ENCODE measurements at regions not wholly inside any gene's neighbourhood (a gene's known extent, or its start where the extent isn't known, plus 50 kb on each side); places are given as distances from the start of the nearest gene placed in this dataset.

DNA sequence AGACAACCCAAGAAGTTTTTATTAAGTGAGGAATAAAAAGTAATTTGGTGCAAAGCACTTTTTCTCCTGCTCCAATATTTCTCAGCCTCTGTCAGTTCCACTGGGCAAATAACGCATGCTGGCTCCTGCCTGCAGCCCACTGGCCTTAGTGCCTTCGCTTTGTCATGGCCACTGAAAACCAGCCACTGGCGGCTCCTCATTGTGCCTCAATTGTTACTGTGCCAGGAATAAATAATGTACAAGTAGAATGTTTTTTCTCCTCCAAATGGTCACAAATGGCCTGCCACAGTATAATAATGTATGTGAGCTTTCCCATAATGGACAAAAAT, 267.1 kb downstream of the ACTR3 start:
- no peaks in the 10 kb centered on the region for H3K9me3 ChIP-seq
- H3K27ac ChIP-seq: no peak overlapping the region
- 40% methylated on average over 3 of the region's 3 CpGs for WGBS (ENCODE audit: missing lambda C conversion rate)
- no peak for ATAC-seq
- ChIA-PET CTCF (no interaction called here), POLR2A (no interaction called here)
- no peak overlapping the region for H3K4me2 ChIP-seq
- H3K4me1 ChIP-seq: no peaks in the 10 kb centered on the region
- TF ChIP-seq, protein P1, sequence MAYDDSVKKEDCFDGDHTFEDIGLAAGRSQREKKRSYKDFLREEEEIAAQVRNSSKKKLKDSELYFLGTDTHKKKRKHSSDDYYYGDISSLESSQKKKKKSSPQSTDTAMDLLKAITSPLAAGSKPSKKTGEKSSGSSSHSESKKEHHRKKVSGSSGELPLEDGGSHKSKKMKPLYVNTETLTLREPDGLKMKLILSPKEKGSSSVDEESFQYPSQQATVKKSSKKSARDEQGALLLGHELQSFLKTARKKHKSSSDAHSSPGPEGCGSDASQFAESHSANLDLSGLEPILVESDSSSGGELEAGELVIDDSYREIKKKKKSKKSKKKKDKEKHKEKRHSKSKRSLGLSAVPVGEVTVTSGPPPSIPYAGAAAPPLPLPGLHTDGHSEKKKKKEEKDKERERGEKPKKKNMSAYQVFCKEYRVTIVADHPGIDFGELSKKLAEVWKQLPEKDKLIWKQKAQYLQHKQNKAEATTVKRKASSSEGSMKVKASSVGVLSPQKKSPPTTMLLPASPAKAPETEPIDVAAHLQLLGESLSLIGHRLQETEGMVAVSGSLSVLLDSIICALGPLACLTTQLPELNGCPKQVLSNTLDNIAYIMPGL (CRISPR knock-in tag; IDR thresholded peaks at IDR 0.05; ENCODE audit: borderline replicate concordance): no peak
- TF ChIP-seq MAFK (IDR thresholded peaks at IDR 0.05; ENCODE audit: partially characterized antibody) (no peak), NPAS2 (CRISPR knock-in tag; IDR thresholded peaks at IDR 0.05; ENCODE audit: borderline replicate concordance) (no peak)
- TF ChIP-seq, protein P2, sequence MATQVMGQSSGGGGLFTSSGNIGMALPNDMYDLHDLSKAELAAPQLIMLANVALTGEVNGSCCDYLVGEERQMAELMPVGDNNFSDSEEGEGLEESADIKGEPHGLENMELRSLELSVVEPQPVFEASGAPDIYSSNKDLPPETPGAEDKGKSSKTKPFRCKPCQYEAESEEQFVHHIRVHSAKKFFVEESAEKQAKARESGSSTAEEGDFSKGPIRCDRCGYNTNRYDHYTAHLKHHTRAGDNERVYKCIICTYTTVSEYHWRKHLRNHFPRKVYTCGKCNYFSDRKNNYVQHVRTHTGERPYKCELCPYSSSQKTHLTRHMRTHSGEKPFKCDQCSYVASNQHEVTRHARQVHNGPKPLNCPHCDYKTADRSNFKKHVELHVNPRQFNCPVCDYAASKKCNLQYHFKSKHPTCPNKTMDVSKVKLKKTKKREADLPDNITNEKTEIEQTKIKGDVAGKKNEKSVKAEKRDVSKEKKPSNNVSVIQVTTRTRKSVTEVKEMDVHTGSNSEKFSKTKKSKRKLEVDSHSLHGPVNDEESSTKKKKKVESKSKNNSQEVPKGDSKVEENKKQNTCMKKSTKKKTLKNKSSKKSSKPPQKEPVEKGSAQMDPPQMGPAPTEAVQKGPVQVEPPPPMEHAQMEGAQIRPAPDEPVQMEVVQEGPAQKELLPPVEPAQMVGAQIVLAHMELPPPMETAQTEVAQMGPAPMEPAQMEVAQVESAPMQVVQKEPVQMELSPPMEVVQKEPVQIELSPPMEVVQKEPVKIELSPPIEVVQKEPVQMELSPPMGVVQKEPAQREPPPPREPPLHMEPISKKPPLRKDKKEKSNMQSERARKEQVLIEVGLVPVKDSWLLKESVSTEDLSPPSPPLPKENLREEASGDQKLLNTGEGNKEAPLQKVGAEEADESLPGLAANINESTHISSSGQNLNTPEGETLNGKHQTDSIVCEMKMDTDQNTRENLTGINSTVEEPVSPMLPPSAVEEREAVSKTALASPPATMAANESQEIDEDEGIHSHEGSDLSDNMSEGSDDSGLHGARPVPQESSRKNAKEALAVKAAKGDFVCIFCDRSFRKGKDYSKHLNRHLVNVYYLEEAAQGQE (IDR thresholded peaks at IDR 0.05): no peak
- FAIRE-seq: no peak
- DNase-seq (ENCODE audit: low read depth in 1 of 2, low spot score in 1 of 2): no peak
- H3K4me3 ChIP-seq: no peak overlapping the region

DNA sequence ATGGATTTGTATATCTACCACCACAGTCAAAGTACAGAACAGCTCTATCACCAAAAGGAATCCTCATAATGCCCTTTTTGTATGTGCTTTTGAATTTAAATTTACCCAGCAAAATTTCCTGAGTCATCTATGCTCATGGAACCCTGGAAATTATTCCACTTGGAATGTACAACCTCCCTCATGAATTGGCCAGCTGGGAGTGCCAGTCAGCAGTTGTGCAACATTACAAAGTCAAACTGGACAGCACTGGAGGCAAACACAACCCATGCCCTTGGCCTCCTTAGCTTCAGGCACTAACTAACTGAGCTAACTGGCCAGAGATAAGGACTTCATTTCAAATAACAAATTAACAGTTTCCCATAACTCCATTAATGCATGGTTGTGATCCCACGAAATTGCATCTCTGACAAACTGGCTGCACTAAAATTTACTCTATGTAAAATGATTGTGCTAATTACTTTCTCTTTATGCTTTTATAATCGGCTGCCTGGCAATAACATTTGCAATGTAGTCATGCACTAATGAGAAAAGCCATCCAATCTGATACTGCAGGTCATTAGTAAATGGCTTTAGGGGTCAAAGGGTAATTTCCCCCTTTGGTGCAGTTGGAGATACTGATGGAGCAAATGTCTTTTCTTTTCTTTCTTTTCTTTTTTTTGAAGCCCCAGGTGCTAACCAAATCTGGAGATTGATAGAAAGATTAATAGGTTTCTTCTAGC, 270.5 kb downstream of the ACTR3 start:
- peak in 1 of 2 experiments; percentile 7 for DNase-seq (ENCODE audit: low read depth in 1 of 2, low spot score in 1 of 2)
- no peaks in the 10 kb centered on the region for H3K4me1 ChIP-seq
- H3K4me3 ChIP-seq: no peak overlapping the region
- ATAC-seq: no peak
- TF ChIP-seq FOXS1 (CRISPR knock-in tag; IDR thresholded peaks at IDR 0.05) (no peak), CEBPB (IDR thresholded peaks at IDR 0.05) (0 out of 4 replicates have a peak, but pooled peaks of 1 of the 2 experiments have one; percentile 16), ZC3H11A (IDR thresholded peaks at IDR 0.05) (no peak)
- TF ChIP-seq, protein P3, sequence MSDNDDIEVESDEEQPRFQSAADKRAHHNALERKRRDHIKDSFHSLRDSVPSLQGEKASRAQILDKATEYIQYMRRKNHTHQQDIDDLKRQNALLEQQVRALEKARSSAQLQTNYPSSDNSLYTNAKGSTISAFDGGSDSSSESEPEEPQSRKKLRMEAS (IDR thresholded peaks at IDR 0.05): no peak
- TF ChIP-seq, protein P2 (IDR thresholded peaks at IDR 0.05): no peak
- WGBS (ENCODE audit: missing lambda C conversion rate): 2% methylated on average over 2 of the region's 2 CpGs
- CTCF ChIA-PET: interaction anchor here (1.1 to 1.3 kb wide), 2 partner anchors 10 kb away, joined by 3 read pairs; no protein-coding TSS in a partner anchor
- no peak overlapping the region for H3K27ac ChIP-seq
- no peak for FAIRE-seq
- POLR2A ChIA-PET: no interaction called here
- H3K4me2 ChIP-seq: no peak overlapping the region
- no peaks in the 10 kb centered on the region for H3K9me3 ChIP-seq

DNA sequence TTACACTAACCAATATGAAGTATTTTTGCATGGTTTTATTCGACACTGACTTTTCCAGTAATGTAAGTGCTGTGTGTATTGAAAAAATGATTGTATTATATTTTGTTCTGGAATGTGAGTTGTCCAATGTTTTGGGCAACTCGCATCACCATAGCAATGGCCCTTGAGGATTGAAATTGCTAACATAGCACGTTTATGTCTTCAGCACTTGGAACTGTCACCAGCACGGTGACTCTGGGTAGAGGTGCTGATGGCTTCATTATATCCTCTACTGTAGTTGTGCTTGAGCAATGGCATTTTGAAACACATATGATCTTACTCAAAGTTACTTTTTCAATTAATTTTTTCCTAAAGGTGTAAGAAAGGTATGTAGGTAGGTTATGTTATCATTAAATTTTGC, 271.5 kb downstream of the ACTR3 start:
- ChIA-PET CTCF (interaction anchor here (1.3 kb wide), 1 partner anchor 9 kb away, joined by 3 read pairs; no protein-coding TSS in a partner anchor), POLR2A (no interaction called here)
- DNase-seq (ENCODE audit: low read depth in 1 of 2, low spot score in 1 of 2) (no peak), ATAC-seq (no peak), FAIRE-seq (no peak)
- no peak overlapping the region for H3K27ac ChIP-seq
- H3K9me3 ChIP-seq: no peaks in the 10 kb centered on the region
- TF ChIP-seq SMC3 (IDR thresholded peaks at IDR 0.05) (no peak), CBX2 (IDR thresholded peaks at IDR 0.05; ENCODE audit: borderline replicate concordance, low read depth) (no peak), JUNB (IDR thresholded peaks at IDR 0.05) (no peak), ESRRA (IDR thresholded peaks at IDR 0.05; ENCODE audit: borderline replicate concordance, low read length) (no peak)
- WGBS (ENCODE audit: missing lambda C conversion rate): 5% methylated on average over 4 of the region's 4 CpGs
- no peak overlapping the region for H3K4me2 ChIP-seq
- H3K4me3 ChIP-seq: no peak overlapping the region
- no peaks in the 10 kb centered on the region for H3K4me1 ChIP-seq

Data from A549 (cell line).